NCI-H82 (cell line): ENCODE measurements at regions not wholly inside any gene's neighbourhood (a gene's known extent, or its start where the extent isn't known, plus 50 kb on each side); places are given as distances from the start of the nearest gene placed in this dataset.
"Not testable (repeated sequence)": the region's sequence is repeated elsewhere in the genome, so short reads cannot be mapped to it uniquely, and the experiment has no call there.

Experiments used
- DNase-seq: peaks from one replicate; lab custom pipeline; 2025; lab: John Stamatoyannopoulos, UW

- no peak for DNase-seq
Measured at GRCh38 chr14:83709116-83709515, 1820.8 kb upstream of the FLRT2 start.

DNA sequence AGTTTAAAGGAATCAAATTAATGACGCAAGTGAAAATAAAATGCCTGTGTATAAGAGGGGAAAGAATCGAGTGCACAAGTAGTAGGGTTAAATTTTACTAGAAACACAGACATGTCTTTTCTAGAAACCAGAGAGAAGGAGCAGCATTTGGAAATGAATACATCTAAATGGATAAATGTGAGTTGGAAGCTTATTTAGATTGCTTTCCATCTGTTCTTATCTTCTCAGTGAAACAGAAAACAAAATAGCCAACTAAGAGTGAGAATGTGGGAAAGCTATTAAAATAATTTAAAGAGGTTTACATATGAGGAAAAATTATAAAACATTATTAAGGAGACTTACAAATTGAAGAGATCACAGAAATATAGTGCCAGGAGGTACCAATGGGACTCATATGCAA, 1818.9 kb upstream of the FLRT2 start:
- DNase-seq: no peak

DNA sequence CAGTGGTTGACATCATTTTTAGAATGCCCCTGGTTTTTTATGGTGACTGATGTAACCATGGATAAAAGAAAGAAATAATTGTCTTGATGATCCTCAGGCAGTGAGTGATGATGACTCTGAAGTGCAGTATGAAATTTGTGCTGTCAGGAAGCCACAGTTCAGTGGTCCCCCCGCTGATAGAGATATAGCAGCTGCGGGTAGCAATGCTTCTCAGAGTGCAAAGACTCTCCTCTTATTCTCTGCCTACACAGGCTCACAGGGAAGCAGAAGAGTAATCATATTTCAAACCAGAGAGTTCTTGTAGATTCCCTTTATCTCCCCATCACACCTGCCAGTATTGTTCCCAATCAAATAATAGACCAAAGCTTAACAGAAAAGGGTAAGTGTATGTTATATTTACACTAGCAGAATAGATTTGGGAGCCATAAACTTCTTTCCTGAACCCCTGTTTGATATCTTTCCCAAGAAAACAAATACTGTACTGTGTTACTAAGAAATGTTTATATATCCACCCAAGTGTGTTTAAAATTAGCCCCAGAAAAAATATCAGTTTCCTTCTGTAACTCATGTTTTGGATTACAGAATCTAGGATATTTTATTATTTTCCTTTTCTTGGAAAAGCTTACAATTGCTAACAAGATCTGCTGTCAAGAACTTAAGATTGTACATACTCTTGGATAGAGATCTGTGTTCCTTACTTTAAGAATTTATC, 1817.4 kb upstream of the FLRT2 start:
- DNase-seq: no peak

DNA sequence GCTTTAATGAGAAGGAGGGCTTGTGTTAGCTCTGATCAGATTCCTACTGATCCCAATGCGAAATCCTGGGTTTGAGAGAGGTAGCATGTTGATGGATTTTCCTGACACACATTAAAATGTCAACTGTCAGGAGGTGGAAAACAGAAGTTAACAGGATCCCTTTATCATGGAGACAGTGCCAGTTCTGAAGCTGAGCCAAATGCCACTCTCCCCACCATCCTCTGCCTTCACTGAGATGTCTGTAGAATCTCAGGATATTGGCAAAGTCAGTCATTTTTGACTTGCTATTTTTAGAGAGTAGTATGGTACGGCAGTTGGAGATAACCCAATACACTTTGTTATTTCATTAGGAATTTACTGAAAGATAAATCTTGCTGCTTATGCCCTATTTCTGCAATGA, 1816.2 kb upstream of the FLRT2 start:
- no peak for DNase-seq

GRCh38 chr14:83714151-83714550, 1815.8 kb upstream of the FLRT2 start:
- no peak for DNase-seq

DNA sequence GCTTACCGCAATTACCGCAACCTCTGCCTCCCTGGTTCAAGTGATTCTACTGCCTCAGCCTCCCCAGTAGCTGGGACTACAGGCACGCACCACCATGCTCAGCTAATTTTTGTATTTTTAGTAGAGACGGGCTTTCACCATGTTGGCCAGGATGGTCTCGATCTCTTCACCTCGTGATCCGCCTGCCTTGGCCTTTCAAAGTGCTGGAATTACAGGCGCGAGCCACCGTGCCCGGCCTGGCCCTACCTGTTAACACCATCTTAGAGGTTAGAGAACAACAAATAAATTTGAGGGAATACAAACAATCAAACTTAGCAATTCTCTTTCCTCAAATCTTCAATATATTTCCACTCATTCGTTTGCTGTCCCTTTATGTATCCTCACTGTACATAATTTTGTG, 1810.5 kb upstream of the FLRT2 start:
- DNase-seq: not testable (repeated sequence)

- DNase-seq: no peak
Measured at GRCh38 chr14:83733670-83734069, 1796.3 kb upstream of the FLRT2 start.

DNA sequence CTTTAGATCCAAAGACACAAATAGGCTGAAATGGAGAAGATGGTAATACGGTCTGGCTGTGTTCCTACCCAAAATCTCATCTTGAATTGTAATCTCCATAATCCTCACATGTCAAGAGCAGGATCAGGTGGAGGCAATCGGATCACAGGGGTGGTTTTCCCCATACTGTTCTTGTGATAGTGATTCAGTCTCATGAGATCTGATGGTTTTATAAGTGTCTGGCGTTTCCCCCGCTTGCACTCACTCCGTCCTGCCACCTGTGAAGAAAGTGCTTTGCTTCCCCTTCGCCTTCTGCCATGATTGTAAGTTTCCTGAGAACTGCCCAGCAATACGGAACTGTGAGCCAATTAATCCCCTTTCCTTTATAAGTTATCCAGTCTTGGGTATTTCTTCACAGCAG, 1795.5 kb upstream of the FLRT2 start:
- DNase-seq: peak; percentile 88

GRCh38 chr14:83741269-83741668, 1788.7 kb upstream of the FLRT2 start:
- no peak for DNase-seq

DNA sequence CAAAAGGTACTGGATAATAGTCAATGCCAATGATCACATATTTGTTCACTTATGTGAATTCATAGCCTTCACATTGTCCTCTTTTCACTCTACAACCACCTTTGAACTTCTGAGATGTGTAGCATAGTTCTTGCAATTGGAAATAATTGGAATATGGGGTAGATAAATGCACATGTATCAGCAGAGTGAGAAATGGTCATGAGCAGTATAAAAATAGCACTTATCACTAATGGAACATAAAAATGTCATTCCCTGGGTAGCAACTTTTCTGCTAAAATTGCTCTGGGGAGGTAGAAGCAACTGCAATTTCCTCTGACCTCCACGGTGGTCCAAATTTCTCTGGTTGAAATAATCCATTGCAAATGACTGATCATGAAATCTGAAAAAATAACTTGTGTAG, 1785.7 kb upstream of the FLRT2 start:
- no peak for DNase-seq

DNA sequence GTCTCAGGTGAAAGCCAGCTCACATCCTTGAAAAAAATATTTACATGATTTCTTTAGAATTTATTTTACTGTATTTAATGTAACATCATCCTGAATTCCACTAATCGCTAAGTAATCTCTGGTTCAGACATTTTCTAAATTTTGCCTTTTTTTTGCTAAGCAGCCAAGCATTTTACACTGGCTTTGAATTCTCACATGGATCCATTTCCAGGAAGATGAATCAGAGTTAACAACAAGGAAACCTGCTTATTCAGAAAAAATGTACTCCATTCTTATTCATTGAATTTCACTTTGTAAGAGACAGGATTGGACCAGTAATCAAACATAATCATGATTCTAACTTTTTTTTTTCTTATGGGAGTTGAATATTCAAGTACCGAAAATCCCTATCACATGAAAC, 1785.1 kb upstream of the FLRT2 start:
- DNase-seq: no peak

DNA sequence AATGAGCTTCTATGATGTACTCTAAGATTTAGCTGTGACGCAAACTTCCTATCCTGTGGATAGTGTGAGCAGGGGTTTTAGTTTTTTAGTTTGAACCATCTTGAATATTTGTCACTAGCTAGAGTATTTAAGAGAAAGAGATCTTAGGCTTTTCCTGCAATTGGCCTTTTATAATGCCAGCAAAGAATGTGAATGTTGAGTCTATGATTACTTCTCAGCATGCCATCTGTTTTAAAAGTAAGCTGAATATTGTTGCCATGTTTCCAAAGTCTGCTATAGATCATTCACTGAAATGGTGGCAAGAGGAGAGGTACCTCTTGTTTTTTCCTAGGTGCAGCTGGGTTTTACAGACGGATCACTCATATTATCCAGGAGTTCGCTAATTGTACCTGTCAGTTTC, 1783.6 kb upstream of the FLRT2 start:
- no peak for DNase-seq

GRCh38 chr14:83757916-83758315, 1772.0 kb upstream of the FLRT2 start:
- DNase-seq: no peak

- DNase-seq: no peak
Measured at GRCh38 chr14:83764656-83765599, 1765.0 kb upstream of the FLRT2 start.

GRCh38 chr14:83777516-83777915, 1752.4 kb upstream of the FLRT2 start:
- DNase-seq: no peak

GRCh38 chr14:83779266-83779665, 1750.7 kb upstream of the FLRT2 start:
- no peak for DNase-seq

DNA sequence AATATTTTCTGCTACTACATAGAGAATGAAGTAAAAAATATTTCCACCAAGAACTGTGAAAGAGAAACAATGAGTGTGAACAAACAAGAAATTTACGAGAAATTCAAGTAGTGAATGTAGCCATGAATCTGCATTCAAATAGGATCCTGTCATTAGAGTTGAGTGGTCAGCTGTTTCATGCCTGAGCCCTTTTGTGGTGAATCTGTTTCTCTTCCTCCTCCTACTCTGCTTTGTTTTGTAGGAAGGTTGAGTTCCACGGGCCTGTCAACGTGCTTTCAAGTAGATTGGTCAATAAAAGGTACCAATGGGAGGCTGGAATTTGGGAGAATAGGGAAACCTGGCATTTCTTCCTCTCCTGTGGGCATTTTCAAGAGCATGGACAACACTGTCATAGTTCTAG, 1749.6 kb upstream of the FLRT2 start:
- DNase-seq: no peak

- no peak for DNase-seq
Measured at GRCh38 chr14:83798421-83798820, 1731.5 kb upstream of the FLRT2 start.

DNA sequence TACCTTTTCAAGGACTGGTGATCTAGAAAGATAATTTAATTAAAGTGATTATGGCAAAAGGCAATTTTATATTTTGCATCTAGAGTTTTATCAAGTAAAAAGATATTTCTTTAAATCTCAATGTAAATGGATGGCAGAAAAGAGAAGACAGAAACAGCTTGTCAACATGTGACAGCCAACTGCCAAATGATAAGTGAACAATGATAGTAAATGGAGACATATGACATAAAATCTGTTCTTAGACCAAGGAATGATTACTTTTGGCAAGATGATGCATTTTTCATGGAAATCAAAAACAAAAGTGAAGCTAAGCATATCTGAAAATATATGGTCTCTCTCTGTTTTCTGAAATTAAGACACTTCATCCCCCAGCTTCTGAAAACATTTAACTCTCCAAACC, 1730.7 kb upstream of the FLRT2 start:
- no peak for DNase-seq

- no peak for DNase-seq
Measured at GRCh38 chr14:83814896-83815295, 1715.0 kb upstream of the FLRT2 start.

DNA sequence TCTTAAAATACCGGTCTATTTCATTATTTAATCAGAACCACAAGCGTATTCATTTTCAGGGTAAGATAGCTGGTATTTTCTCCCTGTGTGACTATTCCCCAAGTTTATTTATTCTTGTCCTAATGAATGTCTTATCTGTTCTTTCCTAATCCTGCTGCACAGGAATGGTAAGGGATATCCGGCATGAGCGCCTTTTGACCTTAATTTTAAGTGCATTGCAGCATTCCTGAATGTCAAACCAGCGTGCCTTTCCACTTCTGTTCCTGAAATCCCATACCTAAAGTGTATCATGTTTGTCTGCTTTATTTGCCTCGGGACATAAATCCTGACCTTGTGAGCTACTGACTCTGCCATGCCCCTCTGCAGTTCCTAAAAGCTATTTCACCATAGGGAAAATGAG, 1713.2 kb upstream of the FLRT2 start:
- DNase-seq: no peak

DNA sequence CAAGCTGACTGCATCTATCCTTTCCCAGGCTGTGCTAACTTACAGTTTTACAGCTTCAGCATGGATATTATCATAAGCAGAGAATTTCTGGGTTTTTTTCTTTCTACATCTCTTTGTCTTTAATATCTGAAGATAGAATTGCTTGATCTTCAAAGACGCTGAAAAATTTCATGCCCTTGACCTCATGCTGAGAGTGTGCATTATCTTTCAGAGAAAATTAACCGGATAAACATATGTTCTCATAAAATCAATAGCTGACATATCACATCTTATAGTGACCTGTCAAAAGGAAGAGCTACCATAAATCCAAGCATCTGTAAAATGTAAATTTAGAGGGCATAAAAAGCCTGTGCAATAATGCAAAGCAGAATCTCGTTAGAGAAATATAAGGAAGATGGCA, 1704.1 kb upstream of the FLRT2 start:
- DNase-seq: no peak

DNA sequence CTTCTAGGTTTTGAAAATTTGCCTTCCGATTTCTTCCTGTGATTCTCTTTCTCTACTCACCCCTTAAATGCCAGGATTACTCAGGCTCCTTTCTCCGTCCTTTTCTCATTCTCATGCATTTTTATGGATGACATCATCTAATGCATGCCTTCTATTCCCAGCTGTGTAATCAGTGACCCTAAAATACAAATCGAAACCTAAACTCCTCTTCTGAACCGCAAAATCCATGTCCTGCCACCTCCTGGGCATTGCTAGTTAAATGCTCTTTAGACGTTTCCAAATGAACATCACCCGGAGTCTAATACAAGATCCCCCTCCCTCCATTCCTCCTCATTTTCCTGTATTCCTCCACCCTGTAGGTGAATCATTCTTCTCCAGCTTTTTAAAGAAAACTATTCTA, 1703.1 kb upstream of the FLRT2 start:
- DNase-seq: no peak
